ENCODE measurements at regions not wholly inside any gene's neighbourhood (a gene's known extent, or its start where the extent isn't known, plus 50 kb on each side); places are given as distances from the start of the nearest gene placed in this dataset.

DNA sequence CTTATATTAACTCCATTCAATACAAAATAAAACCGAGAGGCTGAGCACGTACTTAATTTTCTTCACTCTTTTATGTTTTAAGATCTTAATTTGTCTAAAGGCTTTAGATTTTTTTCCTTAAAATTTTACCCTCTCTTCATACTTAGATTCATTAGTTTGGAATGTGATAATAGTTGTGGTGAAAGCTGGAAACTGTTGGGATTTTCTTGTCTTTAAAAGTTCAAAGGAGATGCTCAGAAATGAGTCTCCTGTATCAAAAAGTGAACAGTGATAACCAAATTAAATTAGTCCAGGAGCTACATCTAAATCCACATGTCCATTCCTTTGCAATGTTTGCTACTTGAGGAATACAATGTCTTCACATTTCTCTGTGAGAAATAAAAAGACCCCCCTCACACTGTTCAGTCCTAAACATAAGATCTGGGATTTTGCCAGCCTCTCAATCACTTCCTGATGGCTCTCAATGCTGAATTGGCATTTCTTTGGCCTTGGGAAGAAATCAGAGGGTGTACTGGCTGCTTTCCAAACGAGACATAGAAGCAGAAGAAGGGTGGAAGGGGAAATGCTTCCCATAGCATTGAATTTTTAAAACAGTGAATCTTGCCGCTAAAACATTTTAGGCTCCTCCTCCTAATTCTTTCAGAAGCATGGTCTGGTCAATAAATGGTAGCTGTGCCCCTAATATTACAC lies 245.0 kb downstream of the SHOX2 start:
- TF ChIP-seq BRCA1 (IDR thresholded peaks at IDR 0.05; ENCODE audit: low read depth, low read length) (no peak), EZH2 (IDR thresholded peaks at IDR 0.05; ENCODE audit: low read depth, low read length, severe bottlenecking) (no peak), E2F6 (IDR thresholded peaks at IDR 0.05) (no peak), GABPA (IDR thresholded peaks at IDR 0.05; ENCODE audit: borderline replicate concordance, insufficient read depth, low read length) (no peak), POLR2A (IDR thresholded peaks at IDR 0.05; ENCODE audit: control extremely low read depth in 1 of 2, low read depth in 2 of 2, low read length in 2 of 2) (no peak), POLR2AphosphoS5 (IDR thresholded peaks at IDR 0.05; ENCODE audit: low read depth, low read length) (no peak), TCF12 (IDR thresholded peaks at IDR 0.05; ENCODE audit: low read depth, low read length) (no peak)
